SK-N-DZ (cell line): ENCODE measurements at regions not wholly inside any gene's neighbourhood (a gene's known extent, or its start where the extent isn't known, plus 50 kb on each side); places are given as distances from the start of the nearest gene placed in this dataset.
"Not testable (repeated sequence)": the region's sequence is repeated elsewhere in the genome, so short reads cannot be mapped to it uniquely, and the experiment has no call there.

Source experiments
- DNase-seq: peaks from one replicate; pipeline ENCODE4 v3.0.0-alpha.2; 2015; ENCODE audit warnings: low spot score

- no peak for DNase-seq
Observed at GRCh38 chr4:148955564-148956297, 513.5 kb upstream of the NR3C2 start.

- no peak for DNase-seq
Observed at GRCh38 chr4:148954011-148954749, 512.0 kb upstream of the NR3C2 start.

- DNase-seq, result no peak
Observed at GRCh38 chr4:148951346-148951745, 509.1 kb upstream of the NR3C2 start.

- DNase-seq, result no peak
Observed at GRCh38 chr4:148946271-148946670, 504.1 kb upstream of the NR3C2 start.

GRCh38 chr4:148944839-148945219, 502.6 kb upstream of the NR3C2 start:
- no peak for DNase-seq

DNA sequence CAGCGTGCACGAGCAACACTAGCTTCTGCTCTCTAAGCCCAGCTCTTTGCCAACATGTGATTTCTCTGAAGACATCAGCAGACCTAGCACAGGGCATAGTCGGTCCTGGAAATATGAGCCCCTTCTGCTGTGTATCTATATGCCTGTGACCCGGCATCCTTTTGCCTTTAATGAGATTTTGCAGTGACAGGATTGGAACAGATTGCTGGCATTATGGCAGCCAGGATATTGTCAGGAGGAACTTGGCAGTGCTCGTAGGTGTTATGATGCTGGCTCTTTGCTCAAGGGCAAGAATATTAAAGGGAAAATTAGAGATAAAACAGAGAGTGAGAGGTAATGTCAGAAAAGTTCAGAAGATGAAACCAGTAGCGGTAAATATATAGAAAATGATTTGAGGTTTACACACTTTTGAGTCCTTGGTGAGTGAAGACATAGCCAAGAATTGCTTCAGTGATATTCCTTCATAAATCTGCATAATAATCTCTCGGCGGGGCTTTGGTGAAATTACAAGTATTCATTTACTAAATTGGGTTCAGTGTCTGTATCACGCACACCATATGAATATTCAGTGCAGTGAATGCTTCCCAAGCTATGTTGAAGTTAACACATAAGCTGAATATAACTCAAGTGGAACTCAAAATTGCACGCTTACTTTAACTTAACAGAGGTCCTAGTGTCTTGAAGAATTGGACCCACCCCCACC, 502.1 kb upstream of the NR3C2 start:
- no peak for DNase-seq

DNA sequence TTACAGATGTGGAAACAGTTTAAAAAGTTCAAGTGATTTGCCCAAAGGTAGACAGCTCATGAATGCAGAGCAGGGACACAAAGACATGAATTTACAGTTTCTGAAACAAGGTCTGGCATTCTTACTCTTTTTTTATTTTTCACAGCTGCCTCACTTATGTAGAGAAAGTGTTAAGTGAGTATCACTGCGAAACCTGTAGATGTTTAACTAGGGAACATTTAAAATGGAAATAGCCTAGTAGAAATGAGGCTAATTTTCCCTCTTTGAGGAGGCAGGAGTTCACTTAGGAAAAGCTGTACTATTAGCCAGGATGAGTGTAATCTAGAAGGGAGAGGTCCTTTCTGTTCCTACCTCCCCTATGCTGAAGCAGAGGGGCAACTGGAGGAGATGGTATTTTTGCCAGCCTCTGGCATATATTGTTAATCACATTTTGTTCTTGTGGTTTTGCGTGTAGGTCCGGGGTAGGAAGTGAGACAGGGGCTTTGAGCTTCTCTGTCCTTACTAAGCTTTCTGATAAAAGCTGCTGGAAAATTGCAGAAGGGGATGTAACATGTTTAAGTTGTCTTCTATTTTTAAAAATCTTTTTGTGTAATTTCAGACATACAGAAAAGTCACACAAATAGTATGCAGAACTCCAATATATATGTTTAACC, 492.8 kb upstream of the NR3C2 start:
- no peak for DNase-seq

- no peak for DNase-seq
Observed at GRCh38 chr4:148926276-148927260, 484.4 kb upstream of the NR3C2 start.

- no peak for DNase-seq
Observed at GRCh38 chr4:148923881-148924280, 481.7 kb upstream of the NR3C2 start.

DNA sequence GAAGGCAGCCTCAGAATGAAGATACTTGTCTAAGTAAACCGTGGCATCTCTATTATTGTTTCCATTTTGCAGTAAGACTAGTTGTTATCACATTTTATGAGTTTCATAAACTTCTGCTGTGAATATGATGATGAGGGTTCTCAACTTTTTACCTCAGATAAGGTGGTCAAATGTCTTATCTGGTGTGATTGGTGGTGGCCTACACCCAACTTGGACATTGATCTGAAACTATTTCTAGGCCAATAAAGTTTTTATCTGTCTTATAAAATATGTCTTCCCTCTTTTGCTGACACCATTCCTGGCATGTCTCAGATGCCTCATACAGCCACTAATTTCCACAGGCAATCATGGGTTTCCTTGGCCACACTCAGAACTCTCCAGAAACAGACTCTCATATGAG, 480.3 kb upstream of the NR3C2 start:
- DNase-seq, result no peak

DNA sequence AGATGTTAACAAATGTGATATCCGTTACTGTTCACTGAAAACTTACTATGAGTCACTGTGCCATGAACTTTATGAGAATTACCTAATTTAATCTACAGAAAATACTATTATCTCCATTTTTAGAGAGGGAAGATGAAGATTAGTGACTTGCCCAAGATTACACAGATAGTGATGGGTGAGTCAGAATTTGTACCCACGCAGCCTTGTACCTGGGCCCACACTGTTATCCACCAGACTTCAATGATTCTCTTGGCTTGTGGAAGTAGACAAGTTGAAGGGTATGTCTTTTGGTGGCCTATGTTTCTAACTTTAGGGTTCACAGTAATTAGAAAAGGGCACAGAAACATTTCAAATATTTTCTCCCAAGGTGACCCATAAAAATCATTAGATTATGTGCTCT, 472.5 kb upstream of the NR3C2 start:
- DNase-seq, result no peak

DNA sequence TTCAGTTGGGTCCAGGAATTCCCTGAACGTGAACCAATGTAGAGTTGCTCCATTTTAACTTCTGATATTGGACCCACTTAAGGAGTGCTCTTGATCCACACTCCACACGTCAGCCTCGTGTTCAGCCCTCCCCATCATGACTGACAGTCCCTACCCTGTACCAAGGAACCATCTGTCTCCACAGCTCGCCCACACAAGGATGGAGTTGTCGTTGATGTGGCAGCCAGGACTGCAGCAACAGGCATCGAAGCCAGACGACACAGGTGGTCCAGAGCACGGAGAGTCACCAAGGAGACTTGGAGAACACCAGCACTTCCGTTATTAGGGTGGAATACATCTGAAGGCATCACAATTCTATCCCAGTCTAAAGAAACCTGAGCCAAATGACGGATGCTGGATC, 472.1 kb upstream of the NR3C2 start:
- DNase-seq, result no peak

DNA sequence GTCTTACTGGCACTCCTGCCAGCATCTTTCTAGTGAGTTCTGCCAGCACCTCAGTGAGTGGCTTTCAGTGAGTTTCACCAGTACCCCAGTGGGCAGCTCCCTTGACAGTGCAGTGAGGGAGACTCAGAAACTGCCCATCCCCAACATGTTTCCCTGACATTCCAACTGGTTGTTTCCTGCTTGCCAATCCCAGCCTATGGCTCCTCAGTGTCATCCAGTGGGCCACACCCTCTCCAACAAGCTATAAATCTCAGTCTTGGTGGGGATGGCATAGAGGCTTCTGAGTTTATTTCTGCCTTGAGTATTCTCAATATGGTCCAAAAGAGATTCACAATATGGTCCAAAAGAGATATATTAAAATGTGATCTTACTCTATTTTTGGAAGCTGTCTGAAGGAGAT, 461.2 kb upstream of the NR3C2 start:
- DNase-seq, result no peak

DNA sequence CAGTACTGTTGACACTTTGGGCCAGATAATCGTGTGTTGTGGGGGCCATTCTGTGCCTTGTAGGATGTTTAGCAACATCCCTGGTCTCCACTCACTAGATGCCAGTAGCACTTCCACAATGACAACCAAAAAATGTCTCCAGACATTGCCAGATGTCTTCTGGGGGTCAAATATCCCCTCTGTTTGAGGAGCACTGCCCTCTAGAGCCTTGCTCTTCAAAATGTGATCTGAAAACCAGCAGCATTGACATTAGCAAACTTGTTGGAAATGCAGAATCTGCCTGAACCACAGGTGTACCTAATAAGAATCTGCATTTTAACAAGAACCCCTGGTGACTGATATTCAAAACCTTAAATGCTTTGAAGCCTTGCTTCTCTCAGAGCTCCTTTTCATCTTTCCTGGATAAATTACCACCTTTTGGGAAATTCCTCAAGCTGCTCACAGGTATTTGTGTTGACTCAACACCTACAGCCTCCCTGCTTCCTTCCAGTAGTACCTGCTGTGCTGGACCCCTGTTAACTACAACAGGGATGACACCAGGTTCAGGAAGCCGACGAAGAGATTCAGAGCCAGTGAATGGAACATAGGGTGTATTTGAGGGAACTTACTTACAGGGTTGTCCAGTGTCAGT, 459.0 kb upstream of the NR3C2 start:
- no peak for DNase-seq

DNA sequence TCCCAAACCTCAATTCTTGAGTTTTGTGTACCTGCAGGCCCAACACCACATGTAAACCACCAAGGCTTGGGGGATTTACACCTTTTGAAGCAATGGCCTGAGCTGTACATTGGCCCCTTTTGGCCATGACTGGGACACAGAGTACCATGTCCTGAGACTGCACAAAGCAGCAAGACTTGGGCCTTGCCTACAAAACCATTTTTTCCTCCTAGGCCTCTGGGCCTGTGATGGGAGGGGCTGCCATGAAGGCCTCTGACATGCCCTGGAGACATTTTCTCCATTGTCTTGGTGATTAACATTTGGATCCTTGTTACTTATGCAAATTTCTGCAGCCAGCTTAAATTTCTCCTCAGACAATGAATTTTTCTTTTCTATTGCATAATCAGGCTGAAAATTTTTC, 455.9 kb upstream of the NR3C2 start:
- DNase-seq, result not testable (repeated sequence)

- DNase-seq, result no peak
Observed at GRCh38 chr4:148893095-148893494, 450.9 kb upstream of the NR3C2 start.

DNA sequence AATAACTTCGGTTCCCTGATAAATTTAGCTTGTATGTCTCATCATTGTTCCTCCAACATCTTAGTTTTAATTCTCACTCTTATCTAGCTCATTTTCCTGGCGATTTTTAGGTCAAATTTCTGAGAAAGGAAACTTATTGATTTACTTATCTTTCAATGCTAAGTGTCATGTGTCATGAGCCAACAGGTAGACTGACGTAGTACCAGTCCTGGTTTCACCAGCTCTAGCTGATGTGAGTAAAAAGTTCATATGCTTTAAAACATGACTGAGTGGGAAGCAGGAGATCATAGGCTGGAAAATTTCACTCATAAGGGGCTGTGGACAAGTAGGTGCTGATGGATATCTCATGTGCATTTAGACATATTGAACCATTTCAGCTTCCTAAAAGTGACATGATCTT, 441.7 kb upstream of the NR3C2 start:
- no peak for DNase-seq

DNA sequence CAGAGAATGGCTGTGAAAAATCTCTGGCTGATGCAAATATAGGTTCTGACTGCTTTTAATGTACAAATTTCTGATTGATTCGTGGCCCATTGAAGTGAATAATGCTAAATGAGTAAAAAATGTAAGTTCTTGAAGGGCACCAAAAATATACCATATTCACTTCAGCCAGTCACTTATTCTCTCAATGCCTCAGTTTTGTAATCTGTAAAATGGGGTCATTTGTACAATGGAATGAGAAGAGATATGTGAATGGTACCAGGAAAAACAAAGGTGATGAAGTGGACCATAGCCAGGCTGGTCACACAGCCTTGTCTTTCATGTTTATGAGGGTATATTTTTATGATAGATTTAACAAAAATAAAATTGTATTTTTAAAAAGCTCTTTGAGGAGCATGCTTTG, 441.2 kb upstream of the NR3C2 start:
- DNase-seq, result no peak

DNA sequence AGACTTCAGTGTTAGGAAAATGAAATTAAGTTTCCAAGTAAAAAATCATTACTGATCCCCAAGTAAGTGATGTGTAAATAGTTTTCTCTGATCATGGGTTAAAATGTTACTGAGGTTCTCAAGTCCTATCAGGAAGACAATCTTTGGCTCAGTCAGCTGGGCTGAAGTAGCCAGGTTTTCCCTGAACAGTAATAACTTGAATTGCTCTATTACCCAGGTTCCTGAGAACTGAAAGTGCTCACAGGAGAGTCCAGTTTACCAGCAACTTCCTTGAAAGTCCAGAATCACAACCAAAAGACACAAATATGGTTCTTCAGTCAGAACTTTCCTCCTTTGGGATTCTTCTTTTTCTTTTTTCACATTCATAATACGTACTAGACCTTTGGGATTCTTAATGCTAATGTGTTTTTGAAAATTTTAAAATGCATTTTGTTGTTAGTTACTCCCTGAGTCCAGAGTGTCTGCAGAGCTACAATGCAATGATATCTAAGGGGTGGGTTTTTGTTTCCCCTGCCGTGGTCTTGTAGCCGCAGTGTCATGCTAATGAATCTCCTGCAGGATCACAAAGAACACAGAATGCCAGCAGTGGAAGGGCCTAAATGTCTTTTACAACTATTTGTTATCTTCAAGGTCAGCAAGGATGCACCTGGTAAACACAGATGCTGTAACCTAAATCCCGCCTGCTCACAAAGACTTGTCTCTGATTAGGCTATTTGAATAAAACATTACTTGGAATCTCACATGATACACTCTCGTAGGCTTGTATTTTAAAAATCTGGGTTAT, 439.8 kb upstream of the NR3C2 start:
- DNase-seq, result no peak

- no peak for DNase-seq
Observed at GRCh38 chr4:148874331-148874730, 432.1 kb upstream of the NR3C2 start.
